PC-9 (cell line): ENCODE measurements at regions not wholly inside any gene's neighbourhood (a gene's known extent, or its start where the extent isn't known, plus 50 kb on each side); places are given as distances from the start of the nearest gene placed in this dataset.

ENCODE experiments used
- CTCF ChIP-seq: fragments of 200-600 bp; sonication (generic); conservative IDR thresholded peaks from 2 replicates; pipeline ENCODE4 v1.6.1; 2017; ENCODE audit warnings: mixed run types, antibody characterized with exemption, mild to moderate bottlenecking, moderate library complexity
- EZH2 ChIP-seq: fragments of 200-600 bp; sonication (generic); IDR thresholded peaks from 2 replicates; pipeline ENCODE4 v1.8.0; 2017; ENCODE audit warnings: antibody characterized with exemption, low read depth

- TF ChIP-seq CTCF (no peak), EZH2 (no peak)
Measured at GRCh38 chr7:138286846-138287245, 173.2 kb upstream of the TRIM24 start.
